Activated B cell treated with CpG ODN at 0.5 μM for 24 hours (primary cell): ENCODE measurements at regions not wholly inside any gene's neighbourhood (a gene's known extent, or its start where the extent isn't known, plus 50 kb on each side); places are given as distances from the start of the nearest gene placed in this dataset.

Source experiments
- ATAC-seq: fragments of 200-7000 bp; cut with Tn5 transposase; one replicate; pipeline ENCODE4 v1.10.0; 2021; ENCODE audit warnings: low read depth, mild to moderate bottlenecking, moderate library complexity
- CTCF ChIA-PET: fragments of 350-600 bp; sonication (Branson Sonifier 250); formaldehyde crosslinking; loops from one replicate; lab custom pipeline; 2021; ENCODE audit warnings: antibody characterized with exemption; lab: Charles Lee
- POLR2A ChIA-PET: fragments of 350-600 bp; sonication (Branson Sonifier 250); formaldehyde crosslinking; loops from one replicate; lab custom pipeline; 2021; ENCODE audit warnings: antibody characterized with exemption; lab: Charles Lee
- DNase-seq: peaks from one replicate; pipeline ENCODE4 v3.0.0; 2022
- H3K27ac Mint-ChIP-seq: one replicate; pipeline ENCODE4 v1.8.0; 2020; ENCODE audit warnings: mixed read lengths
- H3K27me3 Mint-ChIP-seq: one replicate; pipeline ENCODE4 v1.8.0; 2021; ENCODE audit warnings: mixed read lengths
- H3K36me3 Mint-ChIP-seq: one replicate; pipeline ENCODE4 v1.8.0; 2021; ENCODE audit warnings: low read depth, mixed read lengths
- H3K4me1 Mint-ChIP-seq: one replicate; pipeline ENCODE4 v1.8.0; 2021; ENCODE audit warnings: mixed read lengths
- H3K4me3 Mint-ChIP-seq: one replicate; pipeline ENCODE4 v1.8.0; 2020; ENCODE audit warnings: mild to moderate bottlenecking, mixed read lengths
- H3K9me3 Mint-ChIP-seq: one replicate; pipeline ENCODE4 v1.8.0; 2020; ENCODE audit warnings: mixed read lengths
- CTCF ChIP-seq: fragments of 200-600 bp; IDR thresholded peaks from one replicate; pipeline ENCODE4 v1.8.0; 2022; ENCODE audit warnings: antibody characterized with exemption, mild to moderate bottlenecking
- intact Hi-C: fragments of 100-400 bp; cut with micrococcal nuclease; formaldehyde crosslinking; loops from one replicate; pipeline ENCODE4 v1.15.1; 2024

GRCh38 chr16:86180244-86180643 lies 281.3 kb downstream of the IRF8 start:
- Mint-ChIP-seq H3K36me3 (no peaks in the 10 kb centered on the region), H3K27ac (no peak overlapping the region), H3K27me3 (peaks cover 5% of the 10 kb centered on the region), H3K9me3 (no peaks in the 10 kb centered on the region), H3K4me3 (no peak overlapping the region), H3K4me1 (no peaks in the 10 kb centered on the region)
- ChIA-PET CTCF (no interaction called here), POLR2A (no interaction called here)
- no peak for TF ChIP-seq CTCF
- intact Hi-C loops: no loop called here
- DNase-seq: no peak
- ATAC-seq: no peak

GRCh38 chr16:86180780-86181179 lies 281.8 kb downstream of the IRF8 start:
- Mint-ChIP-seq H3K4me1 (no peaks in the 10 kb centered on the region), H3K9me3 (no peaks in the 10 kb centered on the region), H3K36me3 (no peaks in the 10 kb centered on the region), H3K4me3 (no peak overlapping the region), H3K27ac (no peak overlapping the region), H3K27me3 (peaks cover 5% of the 10 kb centered on the region)
- POLR2A ChIA-PET: no interaction called here
- ATAC-seq (no peak), DNase-seq (no peak)
- CTCF ChIA-PET: no interaction called here
- TF ChIP-seq CTCF: no peak
- intact Hi-C loops: no loop called here

GRCh38 chr16:86181526-86181925 lies 282.6 kb downstream of the IRF8 start:
- no peak for TF ChIP-seq CTCF
- DNase-seq (no peak), ATAC-seq (no peak)
- POLR2A ChIA-PET: no interaction called here
- Mint-ChIP-seq H3K4me1 (no peaks in the 10 kb centered on the region), H3K4me3 (no peak overlapping the region), H3K27ac (no peak overlapping the region), H3K36me3 (no peaks in the 10 kb centered on the region), H3K27me3 (no peaks in the 10 kb centered on the region), H3K9me3 (no peaks in the 10 kb centered on the region)
- intact Hi-C loops: no loop called here
- CTCF ChIA-PET: no interaction called here

- ATAC-seq (no peak), DNase-seq (no peak)
- H3K36me3 Mint-ChIP-seq: no peaks in the 10 kb centered on the region
- H3K27ac Mint-ChIP-seq: no peak overlapping the region
- CTCF ChIA-PET: no interaction called here
- TF ChIP-seq CTCF: no peak
- no peaks in the 10 kb centered on the region for H3K4me1 Mint-ChIP-seq
- POLR2A ChIA-PET: interaction anchor here (0.7 kb wide), 1 partner anchor 173 kb away, joined by 4 read pairs; no protein-coding TSS in a partner anchor
- no peaks in the 10 kb centered on the region for H3K9me3 Mint-ChIP-seq
- no peak overlapping the region for H3K4me3 Mint-ChIP-seq
- intact Hi-C loops: no loop called here
- H3K27me3 Mint-ChIP-seq: no peaks in the 10 kb centered on the region
These were observed 285.2 kb downstream of the IRF8 start for GRCh38 chr16:86184185-86184584.

- H3K27me3 Mint-ChIP-seq: peaks cover 4% of the 10 kb centered on the region
- intact Hi-C loops: no loop called here
- DNase-seq: no peak
- no peaks in the 10 kb centered on the region for H3K9me3 Mint-ChIP-seq
- no peak for ATAC-seq
- no peak overlapping the region for H3K4me3 Mint-ChIP-seq
- H3K27ac Mint-ChIP-seq: no peak overlapping the region
- H3K4me1 Mint-ChIP-seq: no peaks in the 10 kb centered on the region
- ChIA-PET CTCF (no interaction called here), POLR2A (no interaction called here)
- no peaks in the 10 kb centered on the region for H3K36me3 Mint-ChIP-seq
- no peak for TF ChIP-seq CTCF
These were observed 286.1 kb downstream of the IRF8 start for GRCh38 chr16:86185089-86185488.
